B cell (primary cell): ENCODE measurements at regions not wholly inside any gene's neighbourhood (a gene's known extent, or its start where the extent isn't known, plus 50 kb on each side); places are given as distances from the start of the nearest gene placed in this dataset.

ENCODE experiments used
- ATAC-seq: fragments of 200-7000 bp; cut with Tn5 transposase; one replicate; pipeline ENCODE4 v1.10.0; 2021; ENCODE audit warnings: low read depth, mild to moderate bottlenecking, moderate number of reproducible peaks, moderate library complexity
- CTCF ChIA-PET: fragments of 350-600 bp; sonication (Branson Sonifier 250); formaldehyde crosslinking; loops from one replicate; lab custom pipeline; 2021; ENCODE audit warnings: antibody characterized with exemption, inconsistent platforms; lab: Charles Lee
- POLR2A ChIA-PET: fragments of 350-600 bp; sonication (Branson Sonifier 250); formaldehyde crosslinking; loops from one replicate; lab custom pipeline; 2021; ENCODE audit warnings: antibody characterized with exemption; lab: Charles Lee
- DNase-seq: peaks from one replicate; pipeline ENCODE4 v3.0.0; 2013
- H2AFZ ChIP-seq: 2 replicates; pipeline ENCODE4 v1.6.1; 2012; ENCODE audit warnings: mild to moderate bottlenecking, low read depth, low read length; ENCODE audit not compliant: insufficient read depth, poor library complexity, severe bottlenecking
- H3K27ac ChIP-seq, 2 donors: 1 replicate in 1 of 2; 2 replicates in 1 of 2; pipeline ENCODE4 v1.5.1; 2012 to 2013; ENCODE audit warnings: low read length in 2 of 2, mild to moderate bottlenecking in 2 of 2, moderate library complexity in 1 of 2
- H3K27me3 ChIP-seq, 4 experiments: fragments of 200-600 bp in 1 of 4; sonication (generic) in 1 of 4; replicated peaks in 1 of 4; 1 replicate in 2 of 4; 2 replicates in 2 of 4; pipeline versions ENCODE4 v1.6.1 to v1.7.0; 2013 to 2016; ENCODE audit warnings: low read length in 3 of 4, mild to moderate bottlenecking in 2 of 4, mixed read lengths in 1 of 4, moderate library complexity in 1 of 4; ENCODE audit not compliant: insufficient read depth in 4 of 4, control insufficient read depth in 3 of 4; ENCODE audit errors: control extremely low read depth in 1 of 4
- H3K36me3 ChIP-seq, 2 experiments: replicated peaks in 1 of 2; 1 replicate in 1 of 2; 2 replicates in 1 of 2; pipeline versions ENCODE4 v1.6.1 to v1.7.1; 2013; ENCODE audit warnings: low read length in 1 of 2; ENCODE audit not compliant: insufficient read depth in 2 of 2, control insufficient read depth in 1 of 2; ENCODE audit errors: control extremely low read depth in 1 of 2, extremely low read depth in 1 of 2
- H3K4me1 ChIP-seq, 2 donors: fragments of 200-600 bp in 1 of 2; sonication (generic) in 1 of 2; 1 replicate in 1 of 2; 2 replicates in 1 of 2; pipeline versions ENCODE4 v1.5.1 to v1.6.1; 2013 to 2017; ENCODE audit warnings: low read length in 2 of 2; ENCODE audit not compliant: control insufficient read depth in 2 of 2, insufficient read depth in 2 of 2
- H3K4me2 ChIP-seq: replicated peaks from 2 replicates; pipeline ENCODE3; 2012; ENCODE audit warnings: mild to moderate bottlenecking, low read depth, low read length; ENCODE audit not compliant: poor library complexity, severe bottlenecking
- H3K4me3 ChIP-seq, 5 experiments: fragments of 200-600 bp in 1 of 5; sonication (generic) in 1 of 5; 1 replicate in 3 of 5; 2 replicates in 2 of 5; pipeline versions ENCODE4 v1.5.1 to v1.7.0; 2011 to 2016; ENCODE audit warnings: low read length in 4 of 5, mild to moderate bottlenecking in 4 of 5, low read depth in 2 of 5, control low read depth in 1 of 5, moderate library complexity in 1 of 5; ENCODE audit not compliant: insufficient read depth in 1 of 5; ENCODE audit errors: control extremely low read depth in 1 of 5, extremely low read depth in 1 of 5
- H3K79me2 ChIP-seq: fragments of 200-600 bp; sonication (generic); one replicate; pipeline ENCODE4 v1.6.0; 2016; ENCODE audit warnings: low read length; ENCODE audit not compliant: control insufficient read depth, insufficient read depth
- H3K9ac ChIP-seq: fragments of 200-600 bp; sonication (generic); 2 replicates; pipeline ENCODE4 v1.6.1; 2017; ENCODE audit warnings: mild to moderate bottlenecking, low read length, moderate library complexity
- H3K9me3 ChIP-seq, 3 donors: one replicate each; pipeline versions ENCODE4 v1.6.1 to v1.7.1; 2013; ENCODE audit warnings: low read length in 2 of 3; ENCODE audit not compliant: control insufficient read depth in 2 of 3, insufficient read depth in 1 of 3; ENCODE audit errors: control extremely low read depth in 1 of 3
- H4K20me1 ChIP-seq: 2 replicates; pipeline ENCODE4 v1.6.0; 2012; ENCODE audit warnings: mild to moderate bottlenecking, low read length; ENCODE audit not compliant: insufficient read depth, control insufficient read depth, poor library complexity, severe bottlenecking
- H3K27ac Mint-ChIP-seq: one replicate; pipeline ENCODE4 v1.8.0; 2021; ENCODE audit warnings: mixed read lengths
- H3K27me3 Mint-ChIP-seq: one replicate; pipeline ENCODE4 v1.8.0; 2021; ENCODE audit warnings: mixed read lengths
- H3K4me1 Mint-ChIP-seq: one replicate; pipeline ENCODE4 v1.8.0; 2021; ENCODE audit warnings: mixed read lengths
- H3K4me3 Mint-ChIP-seq: one replicate; pipeline ENCODE4 v1.8.0; 2021; ENCODE audit warnings: mixed read lengths
- H3K9me3 Mint-ChIP-seq: one replicate; pipeline ENCODE4 v1.8.0; 2022; ENCODE audit warnings: mixed read lengths; ENCODE audit not compliant: insufficient read depth
- CTCF ChIP-seq: fragments of 200-600 bp; IDR thresholded peaks from one replicate; pipeline ENCODE4 v1.8.0; 2022; ENCODE audit warnings: antibody characterized with exemption, mild to moderate bottlenecking
- EZH2 ChIP-seq: IDR thresholded peaks from 2 replicates; pipeline ENCODE4 v1.6.1; 2012; ENCODE audit warnings: borderline replicate concordance, low read depth, mild to moderate bottlenecking, moderate library complexity, low read length; ENCODE audit not compliant: insufficient read depth, poor library complexity, severe bottlenecking
- WGBS: methylation state at CpG from one replicate; pipeline ENCODE4 v1.1.5; 2013; ENCODE audit warnings: missing lambda C conversion rate; ENCODE audit not compliant: insufficient coverage; 5-methylcytosine and 5-hydroxymethylcytosine counted together
- intact Hi-C: fragments of 100-400 bp; cut with micrococcal nuclease; formaldehyde crosslinking; loops from one replicate; pipeline ENCODE4 v1.10.0; 2022

DNA sequence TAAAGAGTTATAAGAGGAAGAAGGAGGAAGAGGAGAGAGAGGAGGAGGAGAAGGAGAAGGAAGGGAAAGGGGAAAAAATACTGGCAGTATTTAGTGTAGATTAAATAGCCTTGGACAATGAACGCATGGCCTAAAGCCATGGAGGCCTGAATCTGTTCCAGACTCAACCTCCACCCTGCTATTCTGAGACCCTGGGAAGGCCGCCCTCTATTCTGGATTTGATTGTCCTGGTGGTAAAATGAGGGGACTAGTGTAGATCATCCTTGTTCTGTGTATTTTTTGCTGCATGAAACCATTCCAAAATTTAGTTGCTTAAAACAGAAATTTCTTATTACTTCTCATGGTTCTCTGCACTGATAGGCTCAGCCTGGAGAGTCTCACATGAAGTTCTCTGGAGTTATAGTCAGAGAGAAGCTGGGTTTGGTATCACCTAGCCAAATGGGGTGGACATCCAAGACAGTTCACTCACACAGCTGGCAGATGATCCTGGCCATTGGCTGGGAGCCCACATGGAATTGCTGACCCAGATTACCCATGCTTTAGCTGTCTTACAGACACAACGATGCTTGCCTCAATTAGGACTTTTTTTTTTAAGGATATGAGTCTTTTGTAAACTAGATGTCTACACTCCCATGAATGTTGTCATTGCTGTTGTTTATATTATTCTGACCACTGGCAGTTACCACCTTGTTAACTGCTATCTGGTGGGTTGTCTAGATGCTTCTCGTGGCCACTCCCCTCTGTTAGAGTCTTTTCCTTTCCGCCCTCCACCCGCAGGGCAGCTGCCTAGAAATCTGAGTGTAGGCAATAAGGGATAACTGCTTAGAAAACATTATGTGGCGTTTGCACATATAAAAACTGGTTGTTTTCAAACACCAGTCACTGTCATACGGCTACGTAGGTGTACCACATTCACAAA is 149.9 kb downstream of the SST start:
- no peak for DNase-seq
- Histone ChIP-seq H4K20me1 (no peaks in the 10 kb centered on the region), H3K4me2 (no peak overlapping the region), H3K79me2 (no peaks in the 10 kb centered on the region), H3K9me3 (no peaks in the 10 kb centered on the region), H3K4me3 (no peak overlapping the region), H2AFZ (no peak overlapping the region), H3K9ac (no peak overlapping the region), H3K27ac (no peak overlapping the region), H3K27me3 (no peaks in the 10 kb centered on the region), H3K4me1 (peaks cover 22 to 30% of the 10 kb centered on the region in 2 donors), H3K36me3 (no peaks in the 10 kb centered on the region)
- ChIA-PET POLR2A (no interaction called here), CTCF (no interaction called here)
- no peak overlapping the region for H3K4me3 Mint-ChIP-seq
- TF ChIP-seq EZH2, result no peak
- TF ChIP-seq CTCF, result no peak
- no peaks in the 10 kb centered on the region for H3K27me3 Mint-ChIP-seq
- WGBS, result 83% methylated on average over 1 of the region's 9 CpGs
- intact Hi-C loops, result no loop called here
- no peak for ATAC-seq
- no peaks in the 10 kb centered on the region for H3K9me3 Mint-ChIP-seq
- no peak overlapping the region for H3K27ac Mint-ChIP-seq
- H3K4me1 Mint-ChIP-seq, result peaks cover 17% of the 10 kb centered on the region

DNA sequence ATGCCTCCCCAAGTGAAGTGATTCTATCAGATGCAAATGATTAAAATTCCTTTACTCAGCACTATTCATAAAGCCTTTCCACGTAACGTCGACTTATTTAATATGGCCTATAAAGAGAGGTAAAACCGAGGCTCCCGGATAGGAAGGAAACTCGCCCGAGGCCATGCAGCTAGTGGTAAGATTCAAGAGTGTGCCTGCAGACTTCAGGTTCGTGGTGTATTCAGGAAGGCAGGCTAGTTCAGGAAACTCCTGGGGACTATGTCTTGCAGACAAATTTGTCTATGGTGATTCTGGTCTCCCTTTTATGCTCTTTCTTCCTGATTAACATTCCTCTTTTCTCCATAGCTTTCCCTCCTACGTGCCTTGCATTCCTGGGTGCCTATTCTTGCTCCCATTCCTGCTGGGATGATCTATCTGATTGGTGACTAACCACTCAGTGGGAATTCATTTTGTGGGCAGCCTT is 150.7 kb downstream of the SST start:
- DNase-seq, result no peak
- Mint-ChIP-seq H3K4me3 (no peak overlapping the region), H3K27ac (no peak overlapping the region), H3K9me3 (no peaks in the 10 kb centered on the region), H3K27me3 (no peaks in the 10 kb centered on the region), H3K4me1 (peaks cover 17% of the 10 kb centered on the region)
- H3K4me2 ChIP-seq, result no peak overlapping the region
- no peak overlapping the region for H3K4me3 ChIP-seq
- H3K4me1 ChIP-seq, result peaks cover 22 to 30% of the 10 kb centered on the region in 2 donors
- intact Hi-C loops, result no loop called here
- no peak overlapping the region for H2AFZ ChIP-seq
- CTCF ChIA-PET, result no interaction called here
- no peaks in the 10 kb centered on the region for H3K36me3 ChIP-seq
- TF ChIP-seq CTCF (no peak), EZH2 (no peak)
- POLR2A ChIA-PET, result no interaction called here
- no peaks in the 10 kb centered on the region for H3K79me2 ChIP-seq
- no peaks in the 10 kb centered on the region for H3K9me3 ChIP-seq
- 62% methylated on average over 6 of the region's 9 CpGs for WGBS
- no peak overlapping the region for H3K9ac ChIP-seq
- no peaks in the 10 kb centered on the region for H3K27me3 ChIP-seq
- ATAC-seq, result no peak
- no peaks in the 10 kb centered on the region for H4K20me1 ChIP-seq
- no peak overlapping the region for H3K27ac ChIP-seq
